ENCODE measurements at regions not wholly inside any gene's neighbourhood (a gene's known extent, or its start where the extent isn't known, plus 50 kb on each side); places are given as distances from the start of the nearest gene placed in this dataset.

GRCh38 chr14:65229748-65230728 lies 127.7 kb upstream of the MAX start (continued):
- TF ChIP-seq EP300 (IDR thresholded peaks at IDR 0.05; ENCODE audit: borderline replicate concordance in 1 of 2, low read depth in 1 of 2, low read length in 1 of 2) = peak; percentile 28 to 64; a peak in 3 of 4 replicates
- no peak for TF ChIP-seq FOXJ3 (CRISPR knock-in tag; IDR thresholded peaks at IDR 0.05)
- peak; percentile 46; the same call in 1 of the 2 replicates for TF ChIP-seq POLR2AphosphoS5 (IDR thresholded peaks at IDR 0.05; ENCODE audit: low read depth, low read length)
- TF ChIP-seq TCF12 (IDR thresholded peaks at IDR 0.05) = peak; percentile 82
- TF ChIP-seq TEAD4 (IDR thresholded peaks at IDR 0.05; ENCODE audit: borderline replicate concordance, insufficient read depth) = no peak
- no peak for TF ChIP-seq NRF1 (IDR thresholded peaks at IDR 0.05; ENCODE audit: low read depth, low read length)
- TF ChIP-seq SMC3 (IDR thresholded peaks at IDR 0.05; ENCODE audit: low read depth, low read length) = 0 out of 2 replicates have a peak, but pooled peaks have one; percentile 11
- TF ChIP-seq RFX5 (IDR thresholded peaks at IDR 0.05; ENCODE audit: low read length) = no peak
- peak; percentile 24 for TF ChIP-seq CHD2 (IDR thresholded peaks at IDR 0.05; ENCODE audit: low read length, partially characterized antibody)
- TF ChIP-seq RXRA (IDR thresholded peaks at IDR 0.05; ENCODE audit: borderline replicate concordance, low read depth) = no peak
- TF ChIP-seq, protein P1, sequence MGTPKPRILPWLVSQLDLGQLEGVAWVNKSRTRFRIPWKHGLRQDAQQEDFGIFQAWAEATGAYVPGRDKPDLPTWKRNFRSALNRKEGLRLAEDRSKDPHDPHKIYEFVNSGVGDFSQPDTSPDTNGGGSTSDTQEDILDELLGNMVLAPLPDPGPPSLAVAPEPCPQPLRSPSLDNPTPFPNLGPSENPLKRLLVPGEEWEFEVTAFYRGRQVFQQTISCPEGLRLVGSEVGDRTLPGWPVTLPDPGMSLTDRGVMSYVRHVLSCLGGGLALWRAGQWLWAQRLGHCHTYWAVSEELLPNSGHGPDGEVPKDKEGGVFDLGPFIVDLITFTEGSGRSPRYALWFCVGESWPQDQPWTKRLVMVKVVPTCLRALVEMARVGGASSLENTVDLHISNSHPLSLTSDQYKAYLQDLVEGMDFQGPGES (IDR thresholded peaks at IDR 0.05; ENCODE audit: low read depth, low read length) = no peak
- no peak; the same call in 1 of the 2 replicates for TF ChIP-seq TAF1 (IDR thresholded peaks at IDR 0.05; ENCODE audit: borderline replicate concordance, low read depth, low read length)

- H3K9me3 ChIP-seq = no peaks in the 10 kb centered on the region
- peaks cover 15 to 16% of the 10 kb centered on the region in 2 experiments; a peak in 2 of 4 replicates for H3K4me1 ChIP-seq (ENCODE audit: control insufficient read depth in 1 of 2, insufficient read depth in 2 of 2, low read depth in 1 of 2, low read length in 1 of 2)
- WGBS (ENCODE audit: low lambda C conversion rate) = 93% methylated on average over 6 of the region's 6 CpGs
- CTCF ChIA-PET = interaction anchor here (0.9 to 1.5 kb wide), 2 partner anchors 24 to 68 kb away, joined by 3 to 7 read pairs; no protein-coding TSS in a partner anchor
- no peaks in the 10 kb centered on the region for H3K9me2 ChIP-seq
- H4K20me1 ChIP-seq (ENCODE audit: insufficient read depth) = no peaks in the 10 kb centered on the region
- H3K4me2 ChIP-seq = no peak overlapping the region
- no peak overlapping the region for H3K9ac ChIP-seq
- POLR2A ChIA-PET = no interaction called here
- H3K79me2 ChIP-seq (ENCODE audit: insufficient read depth) = no peaks in the 10 kb centered on the region
- H3K4me3 ChIP-seq (ENCODE audit: low read depth in 2 of 2, low read length in 1 of 2) = no peak overlapping the region
- H3K27ac ChIP-seq (ENCODE audit: low read depth in 2 of 2, low read length in 1 of 2) = peak overlapping the region in 1 of 2 experiments; percentile 54; a peak in 2 of 4 replicates
- H2AFZ ChIP-seq (ENCODE audit: low read depth) = no peak overlapping the region
- DNase-seq = no peak
- H3F3A ChIP-seq (replicated peaks; ENCODE audit: insufficient read depth) = peaks cover 5% of the 10 kb centered on the region
- no peaks in the 10 kb centered on the region for H3K27me3 ChIP-seq (ENCODE audit: insufficient read depth)
- TF ChIP-seq SMC3 (IDR thresholded peaks at IDR 0.05; ENCODE audit: low read depth, low read length) (no peak), NFIC (IDR thresholded peaks at IDR 0.05; ENCODE audit: borderline replicate concordance) (no peak), MEF2A (IDR thresholded peaks at IDR 0.05; ENCODE audit: borderline replicate concordance, low read depth) (no peak), MAX (IDR thresholded peaks at IDR 0.05; ENCODE audit: low read depth) (no peak), REST (IDR thresholded peaks at IDR 0.05; ENCODE audit: low read depth, low read length) (no peak), USF1 (IDR thresholded peaks at IDR 0.05; ENCODE audit: borderline replicate concordance, low read depth) (no peak), ELF1 (IDR thresholded peaks at IDR 0.05) (no peak), FOXJ3 (CRISPR knock-in tag; IDR thresholded peaks at IDR 0.05) (no peak)
- TF ChIP-seq, protein P2, sequence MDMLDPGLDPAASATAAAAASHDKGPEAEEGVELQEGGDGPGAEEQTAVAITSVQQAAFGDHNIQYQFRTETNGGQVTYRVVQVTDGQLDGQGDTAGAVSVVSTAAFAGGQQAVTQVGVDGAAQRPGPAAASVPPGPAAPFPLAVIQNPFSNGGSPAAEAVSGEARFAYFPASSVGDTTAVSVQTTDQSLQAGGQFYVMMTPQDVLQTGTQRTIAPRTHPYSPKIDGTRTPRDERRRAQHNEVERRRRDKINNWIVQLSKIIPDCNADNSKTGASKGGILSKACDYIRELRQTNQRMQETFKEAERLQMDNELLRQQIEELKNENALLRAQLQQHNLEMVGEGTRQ (IDR thresholded peaks at IDR 0.05; ENCODE audit: borderline replicate concordance, low read depth, low read length) = no peak
- TF ChIP-seq, protein P1 (IDR thresholded peaks at IDR 0.05; ENCODE audit: low read depth, low read length) = no peak
- H3K36me3 ChIP-seq (replicated peaks in 1 of 2; ENCODE audit: control insufficient read depth in 1 of 2, insufficient read depth in 2 of 2, low read length in 1 of 2) = no peaks in the 10 kb centered on the region
Measured at GRCh38 chr14:65231286-65231980, 129.1 kb upstream of the MAX start.

All from SK-N-SH (cell line).